ENCODE measurements at regions not wholly inside any gene's neighbourhood (a gene's known extent, or its start where the extent isn't known, plus 50 kb on each side); places are given as distances from the start of the nearest gene placed in this dataset.

- TF ChIP-seq, protein P1, sequence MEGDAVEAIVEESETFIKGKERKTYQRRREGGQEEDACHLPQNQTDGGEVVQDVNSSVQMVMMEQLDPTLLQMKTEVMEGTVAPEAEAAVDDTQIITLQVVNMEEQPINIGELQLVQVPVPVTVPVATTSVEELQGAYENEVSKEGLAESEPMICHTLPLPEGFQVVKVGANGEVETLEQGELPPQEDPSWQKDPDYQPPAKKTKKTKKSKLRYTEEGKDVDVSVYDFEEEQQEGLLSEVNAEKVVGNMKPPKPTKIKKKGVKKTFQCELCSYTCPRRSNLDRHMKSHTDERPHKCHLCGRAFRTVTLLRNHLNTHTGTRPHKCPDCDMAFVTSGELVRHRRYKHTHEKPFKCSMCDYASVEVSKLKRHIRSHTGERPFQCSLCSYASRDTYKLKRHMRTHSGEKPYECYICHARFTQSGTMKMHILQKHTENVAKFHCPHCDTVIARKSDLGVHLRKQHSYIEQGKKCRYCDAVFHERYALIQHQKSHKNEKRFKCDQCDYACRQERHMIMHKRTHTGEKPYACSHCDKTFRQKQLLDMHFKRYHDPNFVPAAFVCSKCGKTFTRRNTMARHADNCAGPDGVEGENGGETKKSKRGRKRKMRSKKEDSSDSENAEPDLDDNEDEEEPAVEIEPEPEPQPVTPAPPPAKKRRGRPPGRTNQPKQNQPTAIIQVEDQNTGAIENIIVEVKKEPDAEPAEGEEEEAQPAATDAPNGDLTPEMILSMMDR (IDR thresholded peaks at IDR 0.05; ENCODE audit: low read depth, low read length): peak; percentile 4
- DNase-seq (ENCODE audit: low read depth, low spot score): no peak
- in situ Hi-C loops (cut with HindIII; ENCODE audit: low sequenced_read_pairs): no loop called here
These were observed 142.3 kb upstream of the SASH1 start for GRCh38 chr6:148200293-148200692.

GRCh38 chr6:148200781-148201180, 141.9 kb upstream of the SASH1 start:
- in situ Hi-C loops (cut with HindIII; ENCODE audit: low sequenced_read_pairs): no loop called here
- TF ChIP-seq, protein P1 (IDR thresholded peaks at IDR 0.05; ENCODE audit: low read depth, low read length): no peak
- no peak overlapping the region for H3K4me3 ChIP-seq (ENCODE audit: low read depth, low read length)
- no peak for DNase-seq (ENCODE audit: low read depth, low spot score)

More at GRCh38 chr6:148200293-148200692, 142.3 kb upstream of the SASH1 start:
- H3K4me3 ChIP-seq (ENCODE audit: low read depth, low read length): no peak overlapping the region

DNA sequence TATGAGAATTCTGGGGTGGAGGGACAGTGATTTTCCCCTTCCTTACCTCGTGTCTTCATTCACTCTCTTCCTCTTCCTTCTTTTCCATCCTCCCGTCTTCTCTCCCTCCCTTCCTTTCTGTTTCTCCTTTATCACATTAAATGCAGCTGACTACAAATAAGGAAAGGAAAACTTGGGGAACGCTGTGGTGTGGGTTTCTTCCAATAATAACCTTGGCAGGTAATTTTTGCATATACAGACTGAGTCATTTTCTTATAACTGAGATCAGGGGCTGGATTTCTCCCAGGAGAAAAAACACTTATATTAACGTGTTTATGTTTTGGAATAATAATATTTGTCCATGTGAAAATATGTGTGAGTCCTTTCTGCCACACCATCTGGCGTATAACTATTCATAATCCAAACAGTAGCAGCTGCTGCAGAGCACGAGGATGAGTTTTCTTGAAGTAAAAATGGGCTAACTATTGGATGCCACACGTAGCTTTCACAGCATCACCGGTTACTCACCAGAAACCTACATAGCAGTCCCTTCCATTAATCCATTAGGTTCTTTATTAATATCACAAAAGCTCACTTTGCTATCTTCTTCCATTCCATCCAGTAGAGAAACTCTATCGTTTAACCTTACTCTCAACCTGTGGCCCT, 139.2 kb upstream of the SASH1 start:
- in situ Hi-C loops (cut with HindIII; ENCODE audit: low sequenced_read_pairs): no loop called here
- peak; percentile 58 for DNase-seq (ENCODE audit: low read depth, low spot score)
- no peak overlapping the region for H3K4me3 ChIP-seq (ENCODE audit: low read depth, low read length)
- TF ChIP-seq, protein P1 (IDR thresholded peaks at IDR 0.05; ENCODE audit: low read depth, low read length): no peak

DNA sequence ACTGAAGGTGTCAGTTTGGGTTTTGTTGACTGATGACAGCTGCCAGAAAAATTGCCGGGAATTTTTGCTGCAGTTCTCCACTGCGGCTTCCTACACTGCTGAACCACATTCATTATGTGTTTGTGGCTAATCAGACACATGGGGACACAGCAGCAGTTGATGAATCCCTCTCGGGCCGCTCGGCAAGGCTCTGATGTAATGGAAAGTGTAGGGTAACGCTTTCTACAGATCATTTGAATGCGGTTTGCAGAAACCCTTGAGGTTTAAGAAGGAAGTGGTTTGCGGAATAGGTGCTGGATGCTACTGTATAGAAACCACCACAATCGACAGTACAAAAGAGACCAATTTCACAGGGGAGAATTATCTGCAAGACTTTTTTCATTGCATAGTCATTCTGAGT, 138.7 kb upstream of the SASH1 start:
- peak; percentile 74 for DNase-seq (ENCODE audit: low read depth, low spot score)
- in situ Hi-C loops (cut with HindIII; ENCODE audit: low sequenced_read_pairs): no loop called here
- TF ChIP-seq, protein P1 (IDR thresholded peaks at IDR 0.05; ENCODE audit: low read depth, low read length): no peak
- H3K4me3 ChIP-seq (ENCODE audit: low read depth, low read length): no peak overlapping the region

GRCh38 chr6:148208298-148208697, 134.3 kb upstream of the SASH1 start:
- no peak for DNase-seq (ENCODE audit: low read depth, low spot score)
- no peak overlapping the region for H3K4me3 ChIP-seq (ENCODE audit: low read depth, low read length)
- TF ChIP-seq, protein P1 (IDR thresholded peaks at IDR 0.05; ENCODE audit: low read depth, low read length): no peak
- in situ Hi-C loops (cut with HindIII; ENCODE audit: low sequenced_read_pairs): no loop called here

GRCh38 chr6:148211777-148212324, 130.8 kb upstream of the SASH1 start:
- no peak for DNase-seq (ENCODE audit: low read depth, low spot score)
- in situ Hi-C loops (cut with HindIII; ENCODE audit: low sequenced_read_pairs): no loop called here
- TF ChIP-seq, protein P1 (IDR thresholded peaks at IDR 0.05; ENCODE audit: low read depth, low read length): no peak
- H3K4me3 ChIP-seq (ENCODE audit: low read depth, low read length): no peak overlapping the region

All from astrocyte of the spinal cord (primary cell).